ENCODE measurements at regions not wholly inside any gene's neighbourhood (a gene's known extent, or its start where the extent isn't known, plus 50 kb on each side); places are given as distances from the start of the nearest gene placed in this dataset.

GRCh38 chr13:72399351-72399750 lies 328.1 kb downstream of the MZT1 start:
- Mint-ChIP-seq H3K9me3 (no peaks in the 10 kb centered on the region), H3K36me3 (ENCODE audit: low read depth) (no peaks in the 10 kb centered on the region), H3K4me1 (no peaks in the 10 kb centered on the region), H3K4me3 (no peak overlapping the region), H3K27me3 (ENCODE audit: low read depth) (peaks cover 21% of the 10 kb centered on the region), H3K27ac (ENCODE audit: unreplicated experiment) (no peak overlapping the region)
- TF ChIP-seq CTCF (conservative IDR thresholded peaks at IDR 0.05) = no peak
- DNase-seq (ENCODE audit: low read depth, low spot score) = no peak

DNA sequence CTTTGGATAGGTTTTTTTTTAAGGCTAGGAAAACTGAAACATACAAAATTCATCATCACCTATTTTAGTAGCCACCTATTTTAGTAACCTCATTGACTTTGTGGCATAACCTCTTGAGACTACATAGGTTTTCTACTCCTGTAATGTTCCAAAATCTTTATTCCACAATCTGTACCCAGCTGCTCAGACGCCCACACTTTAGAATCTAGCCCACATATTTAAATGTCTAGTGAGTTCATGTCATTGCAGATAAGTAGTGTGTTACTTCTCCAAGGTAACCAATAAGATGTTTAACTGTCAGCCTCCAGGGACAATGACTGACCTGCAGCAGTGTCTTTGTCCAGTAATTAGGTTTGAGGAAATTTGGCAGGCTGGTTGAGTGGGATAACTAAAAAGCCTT lies 330.2 kb downstream of the MZT1 start:
- Mint-ChIP-seq H3K27me3 (ENCODE audit: low read depth) (peaks cover 14% of the 10 kb centered on the region), H3K9me3 (peaks cover 3% of the 10 kb centered on the region), H3K27ac (ENCODE audit: unreplicated experiment) (no peak overlapping the region), H3K4me3 (no peak overlapping the region), H3K4me1 (no peaks in the 10 kb centered on the region), H3K36me3 (ENCODE audit: low read depth) (no peaks in the 10 kb centered on the region)
- TF ChIP-seq CTCF (conservative IDR thresholded peaks at IDR 0.05) = no peak
- no peak for DNase-seq (ENCODE audit: low read depth, low spot score)

DNA sequence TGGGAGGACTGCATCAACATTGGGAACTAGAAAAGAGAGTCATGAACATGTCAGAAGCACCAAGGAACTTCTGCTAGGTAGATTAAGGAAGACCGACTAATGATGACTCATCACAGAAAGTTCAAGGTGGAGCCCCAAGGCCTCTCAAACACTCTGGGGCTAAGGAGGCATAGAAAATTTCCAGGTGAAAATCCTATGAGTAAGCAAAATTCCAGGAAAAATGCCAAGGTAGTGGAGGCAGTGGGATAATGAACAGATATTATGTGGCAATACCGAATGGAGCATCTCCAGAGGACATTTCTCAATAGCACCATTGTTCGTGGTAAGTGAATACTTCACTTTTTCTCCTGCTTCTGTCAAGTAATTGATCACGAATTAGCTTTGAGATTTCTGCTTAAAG lies 336.5 kb downstream of the MZT1 start:
- H3K27ac Mint-ChIP-seq (ENCODE audit: unreplicated experiment) = no peak overlapping the region
- peaks cover 3% of the 10 kb centered on the region for H3K9me3 Mint-ChIP-seq
- no peaks in the 10 kb centered on the region for H3K36me3 Mint-ChIP-seq (ENCODE audit: low read depth)
- H3K4me1 Mint-ChIP-seq = peaks cover 3% of the 10 kb centered on the region
- no peak for TF ChIP-seq CTCF (conservative IDR thresholded peaks at IDR 0.05)
- H3K4me3 Mint-ChIP-seq = no peak overlapping the region
- H3K27me3 Mint-ChIP-seq (ENCODE audit: low read depth) = no peaks in the 10 kb centered on the region
- DNase-seq (ENCODE audit: low read depth, low spot score) = no peak

DNA sequence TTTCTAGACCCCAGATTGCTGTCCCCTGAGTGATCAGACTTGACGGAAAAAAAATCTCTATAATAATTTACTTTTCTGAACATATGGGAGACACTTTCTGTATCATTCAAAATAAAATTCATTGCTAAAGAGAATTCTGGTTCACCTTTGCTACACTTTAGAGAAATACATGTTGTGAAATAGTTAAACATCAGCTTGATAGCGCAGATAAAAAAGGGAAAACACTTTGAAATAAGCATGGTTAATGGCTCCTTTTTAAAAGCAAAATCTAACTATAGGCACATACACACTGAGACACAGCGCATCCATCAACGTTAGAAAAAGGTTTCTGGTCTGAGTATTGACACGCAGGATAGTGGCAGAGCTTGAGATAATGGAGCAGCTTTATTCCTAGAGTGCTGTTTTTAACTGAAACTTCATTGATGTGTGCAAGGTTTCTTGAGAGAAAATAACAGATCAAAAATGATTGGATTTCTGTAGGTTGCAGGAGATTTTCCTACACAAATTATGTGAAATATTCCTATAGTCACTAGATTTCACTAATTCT lies 341.2 kb downstream of the MZT1 start:
- peaks cover 8% of the 10 kb centered on the region for H3K4me1 Mint-ChIP-seq
- no peaks in the 10 kb centered on the region for H3K27me3 Mint-ChIP-seq (ENCODE audit: low read depth)
- DNase-seq (ENCODE audit: low read depth, low spot score) = no peak
- no peak overlapping the region for H3K4me3 Mint-ChIP-seq
- no peak for TF ChIP-seq CTCF (conservative IDR thresholded peaks at IDR 0.05)
- H3K36me3 Mint-ChIP-seq (ENCODE audit: low read depth) = no peaks in the 10 kb centered on the region
- H3K9me3 Mint-ChIP-seq = no peaks in the 10 kb centered on the region
- no peak overlapping the region for H3K27ac Mint-ChIP-seq (ENCODE audit: unreplicated experiment)

GRCh38 chr13:72384879-72385278 lies 342.6 kb downstream of the MZT1 start:
- Mint-ChIP-seq H3K36me3 (ENCODE audit: low read depth) (no peaks in the 10 kb centered on the region), H3K27me3 (ENCODE audit: low read depth) (no peaks in the 10 kb centered on the region), H3K4me1 (peaks cover 8% of the 10 kb centered on the region), H3K27ac (ENCODE audit: unreplicated experiment) (no peak overlapping the region), H3K4me3 (no peak overlapping the region), H3K9me3 (no peaks in the 10 kb centered on the region)
- no peak for DNase-seq (ENCODE audit: low read depth, low spot score)
- TF ChIP-seq CTCF (conservative IDR thresholded peaks at IDR 0.05) = no peak
